Stimulated activated effector memory CD8-positive, alpha-beta T cell treated with anti-CD3 and anti-CD28 coated beads, Interleukin-12 subunit alpha, Interleukin-12 subunit beta, amount 100 ng/mL, for 72 hours (primary cell): ENCODE measurements at regions not wholly inside any gene's neighbourhood (a gene's known extent, or its start where the extent isn't known, plus 50 kb on each side); places are given as distances from the start of the nearest gene placed in this dataset.

ENCODE experiments used
- ATAC-seq: fragments of 150-1000 bp; cut with Tn5 transposase; 2 replicates; pipeline ENCODE4 v1.10.0; 2021
- DNase-seq, 2 donors: peaks; one replicate each; pipeline ENCODE4 v3.0.0; 2021 to 2022; ENCODE audit warnings: low spot score in 2 of 2
- H3K27ac Mint-ChIP-seq: one replicate; pipeline ENCODE4 v1.8.0; 2022; ENCODE audit warnings: mild to moderate bottlenecking, mixed read lengths
- H3K36me3 Mint-ChIP-seq: one replicate; pipeline ENCODE4 v1.8.0; 2022; ENCODE audit warnings: mild to moderate bottlenecking, mixed read lengths
- H3K4me1 Mint-ChIP-seq: one replicate; pipeline ENCODE4 v1.8.0; 2022; ENCODE audit warnings: mixed read lengths
- H3K4me3 Mint-ChIP-seq: one replicate; pipeline ENCODE4 v1.8.0; 2022; ENCODE audit warnings: mild to moderate bottlenecking, mixed read lengths
- H3K9me3 Mint-ChIP-seq: one replicate; pipeline ENCODE4 v1.8.0; 2022; ENCODE audit warnings: mixed read lengths

GRCh38 chr10:58919927-58920654, 256.4 kb upstream of the PHYHIPL start:
- no peaks in the 10 kb centered on the region for H3K9me3 Mint-ChIP-seq
- no peak for ATAC-seq
- H3K36me3 Mint-ChIP-seq: no peaks in the 10 kb centered on the region
- no peaks in the 10 kb centered on the region for H3K4me1 Mint-ChIP-seq
- no peak for DNase-seq
- no peak overlapping the region for H3K27ac Mint-ChIP-seq
- H3K4me3 Mint-ChIP-seq: no peak overlapping the region

- Mint-ChIP-seq H3K4me1 (no peaks in the 10 kb centered on the region), H3K27ac (no peak overlapping the region), H3K36me3 (no peaks in the 10 kb centered on the region), H3K4me3 (no peak overlapping the region), H3K9me3 (no peaks in the 10 kb centered on the region)
- no peak for DNase-seq
- no peak for ATAC-seq
These were observed 255.8 kb upstream of the PHYHIPL start for GRCh38 chr10:58920655-58921003.

- no peak overlapping the region for H3K27ac Mint-ChIP-seq
- H3K4me1 Mint-ChIP-seq: no peaks in the 10 kb centered on the region
- no peaks in the 10 kb centered on the region for H3K36me3 Mint-ChIP-seq
- H3K4me3 Mint-ChIP-seq: no peak overlapping the region
- ATAC-seq (no peak), DNase-seq (no peak)
- no peaks in the 10 kb centered on the region for H3K9me3 Mint-ChIP-seq
These were observed 255.0 kb upstream of the PHYHIPL start for GRCh38 chr10:58921421-58921855.

- Mint-ChIP-seq H3K36me3 (no peaks in the 10 kb centered on the region), H3K4me3 (no peak overlapping the region), H3K9me3 (peaks cover 9% of the 10 kb centered on the region), H3K27ac (no peak overlapping the region), H3K4me1 (no peaks in the 10 kb centered on the region)
- DNase-seq (no peak), ATAC-seq (no peak)
These were observed 251.1 kb upstream of the PHYHIPL start for GRCh38 chr10:58925381-58925780.

- Mint-ChIP-seq H3K4me1 (no peaks in the 10 kb centered on the region), H3K36me3 (no peaks in the 10 kb centered on the region), H3K27ac (no peak overlapping the region), H3K4me3 (no peak overlapping the region), H3K9me3 (peaks cover 12% of the 10 kb centered on the region)
- ATAC-seq: no peak
- DNase-seq: no peak
These were observed 245.9 kb upstream of the PHYHIPL start for GRCh38 chr10:58930500-58930899.

GRCh38 chr10:58932126-58932525, 244.3 kb upstream of the PHYHIPL start:
- Mint-ChIP-seq H3K4me3 (no peak overlapping the region), H3K4me1 (no peaks in the 10 kb centered on the region), H3K36me3 (no peaks in the 10 kb centered on the region), H3K27ac (no peak overlapping the region), H3K9me3 (peaks cover 11% of the 10 kb centered on the region)
- no peak for ATAC-seq
- no peak for DNase-seq

GRCh38 chr10:58932577-58933314, 243.7 kb upstream of the PHYHIPL start:
- DNase-seq (no peak), ATAC-seq (no peak)
- Mint-ChIP-seq H3K4me1 (no peaks in the 10 kb centered on the region), H3K4me3 (no peak overlapping the region), H3K9me3 (peaks cover 7% of the 10 kb centered on the region), H3K27ac (no peak overlapping the region), H3K36me3 (no peaks in the 10 kb centered on the region)

GRCh38 chr10:58936364-58936763, 240.1 kb upstream of the PHYHIPL start:
- Mint-ChIP-seq H3K36me3 (no peaks in the 10 kb centered on the region), H3K4me1 (no peaks in the 10 kb centered on the region), H3K27ac (no peak overlapping the region), H3K9me3 (peaks cover 7% of the 10 kb centered on the region), H3K4me3 (no peak overlapping the region)
- ATAC-seq (no peak), DNase-seq (no peak)

- Mint-ChIP-seq H3K4me3 (no peak overlapping the region), H3K4me1 (no peaks in the 10 kb centered on the region), H3K36me3 (no peaks in the 10 kb centered on the region), H3K9me3 (peaks cover 7% of the 10 kb centered on the region), H3K27ac (no peak overlapping the region)
- no peak for DNase-seq
- no peak for ATAC-seq
These were observed 239.0 kb upstream of the PHYHIPL start for GRCh38 chr10:58937423-58937822.

- no peak overlapping the region for H3K4me3 Mint-ChIP-seq
- H3K4me1 Mint-ChIP-seq: no peaks in the 10 kb centered on the region
- ATAC-seq: no peak
- H3K9me3 Mint-ChIP-seq: peaks cover 4% of the 10 kb centered on the region
- no peak for DNase-seq
- no peaks in the 10 kb centered on the region for H3K36me3 Mint-ChIP-seq
- H3K27ac Mint-ChIP-seq: no peak overlapping the region
These were observed 233.7 kb upstream of the PHYHIPL start for GRCh38 chr10:58942724-58943123.

- no peaks in the 10 kb centered on the region for H3K36me3 Mint-ChIP-seq
- H3K4me1 Mint-ChIP-seq: no peaks in the 10 kb centered on the region
- DNase-seq: no peak
- ATAC-seq: no peak
- H3K27ac Mint-ChIP-seq: no peak overlapping the region
- peaks cover 4% of the 10 kb centered on the region for H3K9me3 Mint-ChIP-seq
- H3K4me3 Mint-ChIP-seq: no peak overlapping the region
These were observed 233.1 kb upstream of the PHYHIPL start for GRCh38 chr10:58943256-58943890.

GRCh38 chr10:58943960-58944359, 232.5 kb upstream of the PHYHIPL start:
- H3K4me1 Mint-ChIP-seq: no peaks in the 10 kb centered on the region
- no peak overlapping the region for H3K27ac Mint-ChIP-seq
- DNase-seq: no peak
- no peak overlapping the region for H3K4me3 Mint-ChIP-seq
- no peak for ATAC-seq
- peaks cover 4% of the 10 kb centered on the region for H3K9me3 Mint-ChIP-seq
- H3K36me3 Mint-ChIP-seq: no peaks in the 10 kb centered on the region

GRCh38 chr10:58948303-58948702, 228.1 kb upstream of the PHYHIPL start:
- Mint-ChIP-seq H3K9me3 (no peaks in the 10 kb centered on the region), H3K36me3 (no peaks in the 10 kb centered on the region), H3K4me3 (no peak overlapping the region), H3K27ac (no peak overlapping the region), H3K4me1 (no peaks in the 10 kb centered on the region)
- ATAC-seq (no peak), DNase-seq (no peak)

GRCh38 chr10:58950618-58951017, 225.8 kb upstream of the PHYHIPL start:
- Mint-ChIP-seq H3K36me3 (no peaks in the 10 kb centered on the region), H3K4me1 (no peaks in the 10 kb centered on the region), H3K9me3 (no peaks in the 10 kb centered on the region), H3K4me3 (no peak overlapping the region), H3K27ac (no peak overlapping the region)
- DNase-seq (no peak), ATAC-seq (no peak)

- H3K36me3 Mint-ChIP-seq: no peaks in the 10 kb centered on the region
- no peaks in the 10 kb centered on the region for H3K4me1 Mint-ChIP-seq
- no peak overlapping the region for H3K27ac Mint-ChIP-seq
- H3K4me3 Mint-ChIP-seq: no peak overlapping the region
- no peak for DNase-seq
- no peaks in the 10 kb centered on the region for H3K9me3 Mint-ChIP-seq
- ATAC-seq: no peak
These were observed 225.4 kb upstream of the PHYHIPL start for GRCh38 chr10:58951087-58951486.

- no peaks in the 10 kb centered on the region for H3K36me3 Mint-ChIP-seq
- H3K4me1 Mint-ChIP-seq: no peaks in the 10 kb centered on the region
- no peaks in the 10 kb centered on the region for H3K9me3 Mint-ChIP-seq
- no peak for ATAC-seq
- no peak for DNase-seq
- H3K4me3 Mint-ChIP-seq: no peak overlapping the region
- H3K27ac Mint-ChIP-seq: no peak overlapping the region
These were observed 224.7 kb upstream of the PHYHIPL start for GRCh38 chr10:58951746-58952145.
